Psoas muscle (tissue), 7 donors: ENCODE measurements at regions not wholly inside any gene's neighbourhood (a gene's known extent, or its start where the extent isn't known, plus 50 kb on each side); places are given as distances from the start of the nearest gene placed in this dataset.

Experiments
- ATAC-seq, 4 donors: fragments of 200-7000 bp; cut with Tn5 transposase; one replicate each; pipeline ENCODE4 v1.9.1; 2020; ENCODE audit warnings: moderate library complexity in 3 of 4, mild to moderate bottlenecking in 2 of 4
- DNase-seq, 2 donors: peaks; one replicate each; pipeline ENCODE4 v3.0.0-alpha.2; 2020
- H3K27ac ChIP-seq: fragments of 200-600 bp; one replicate; pipeline ENCODE4 v1.8.0; 2022
- H3K27me3 ChIP-seq, 3 donors: fragments of 200-600 bp in 1 of 3; one replicate each; pipeline versions ENCODE4 v1.6.1 to v1.8.0; 2013 to 2022; ENCODE audit warnings: low read length in 2 of 3, mild to moderate bottlenecking in 2 of 3, moderate library complexity in 1 of 3; ENCODE audit not compliant: insufficient read depth in 3 of 3
- H3K36me3 ChIP-seq, 2 donors: fragments of 200-600 bp in 1 of 2; one replicate each; pipeline versions ENCODE4 v1.6.1 to v1.8.0; 2013 to 2022; ENCODE audit warnings: low read depth in 1 of 2, mild to moderate bottlenecking in 1 of 2, moderate library complexity in 1 of 2; ENCODE audit not compliant: insufficient read depth in 1 of 2
- H3K4me1 ChIP-seq: fragments of 200-600 bp; one replicate; pipeline ENCODE4 v1.8.0; 2022
- H3K4me3 ChIP-seq: fragments of 200-600 bp; one replicate; pipeline ENCODE4 v1.8.0; 2022; ENCODE audit warnings: mild to moderate bottlenecking
- H3K9me3 ChIP-seq: fragments of 200-600 bp; one replicate; pipeline ENCODE4 v1.8.0; 2022
- WGBS, 3 donors: extraction: QIAGEN DNeasy Blood & Tissue Kit; methylation state at CpG; one replicate each; pipeline versions ENCODE4 v1.1.6 to v1.1.7; 2013; 5-methylcytosine and 5-hydroxymethylcytosine counted together
- intact Hi-C, 2 donors: fragments of 100-400 bp; cut with DNase I; formaldehyde crosslinking; loops; one replicate each; pipeline versions ENCODE4 v1.11.0 to v1.14.2; 2022
- TF ChIP-seq, protein P1 (sequence below): fragments of 200-600 bp; IDR thresholded peaks from one replicate; pipeline ENCODE4 v1.8.0; 2022; ENCODE audit warnings: antibody characterized with exemption
- donor health status: healthy with polysubstance abuse.
- donor health status: DM: no; HTN: no; CAD: no; lungs with moderate emphysema.
- donor health status: Bipolar disorder and iron deficiency.
- donor health status: healthy.
- donor health status: DM: yes; HTN: yes; CAD: no.
- donor health status: DM: no; HTN: no; CAD: no.
- donor health status: DM: yes; HTN: yes; CAD: no.

DNA sequence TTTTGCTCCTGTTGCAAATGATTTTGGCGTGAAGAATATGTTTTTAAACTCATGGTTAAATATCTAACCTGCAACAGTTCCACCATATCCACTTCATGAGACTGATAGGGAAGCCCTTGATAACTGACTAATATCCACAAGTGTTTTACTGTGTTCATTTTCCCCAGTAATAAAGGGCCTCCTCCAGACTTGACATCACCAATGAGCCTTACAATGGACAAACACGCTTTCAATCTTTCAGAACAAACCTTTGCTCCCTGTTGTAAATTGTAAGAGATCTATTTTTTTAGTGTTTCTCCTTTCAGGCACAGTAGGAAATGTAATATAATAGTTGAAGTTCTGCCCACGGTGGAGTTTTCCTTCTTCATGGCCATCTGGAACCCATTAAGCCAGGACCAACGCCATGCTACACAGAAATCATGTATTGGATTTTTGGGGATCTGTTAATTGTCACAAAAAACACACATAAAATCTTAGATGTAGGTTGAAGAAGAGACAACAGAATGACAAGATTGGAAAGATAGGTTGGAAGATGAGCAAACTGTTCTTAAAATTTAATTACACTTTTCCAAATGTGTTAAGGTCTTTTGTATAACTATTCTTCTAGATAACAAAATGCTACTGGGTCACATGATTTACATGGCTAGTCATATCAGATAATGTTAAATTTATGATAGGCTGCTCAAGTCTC lies 1030.1 kb downstream of the FSTL5 start:
- H3K36me3 ChIP-seq, result no peaks in the 10 kb centered on the region
- DNase-seq (no peak), ATAC-seq (no peak)
- H3K27ac ChIP-seq, result no peak overlapping the region
- H3K4me3 ChIP-seq, result no peak overlapping the region
- intact Hi-C loops, result no loop called here
- 36 to 46% (median 39%) methylated on average over 4 of the region's 4 CpGs for WGBS, 3 donors
- H3K9me3 ChIP-seq, result peaks cover 4% of the 10 kb centered on the region
- no peaks in the 10 kb centered on the region for H3K27me3 ChIP-seq
- H3K4me1 ChIP-seq, result no peaks in the 10 kb centered on the region
- TF ChIP-seq, protein P1, sequence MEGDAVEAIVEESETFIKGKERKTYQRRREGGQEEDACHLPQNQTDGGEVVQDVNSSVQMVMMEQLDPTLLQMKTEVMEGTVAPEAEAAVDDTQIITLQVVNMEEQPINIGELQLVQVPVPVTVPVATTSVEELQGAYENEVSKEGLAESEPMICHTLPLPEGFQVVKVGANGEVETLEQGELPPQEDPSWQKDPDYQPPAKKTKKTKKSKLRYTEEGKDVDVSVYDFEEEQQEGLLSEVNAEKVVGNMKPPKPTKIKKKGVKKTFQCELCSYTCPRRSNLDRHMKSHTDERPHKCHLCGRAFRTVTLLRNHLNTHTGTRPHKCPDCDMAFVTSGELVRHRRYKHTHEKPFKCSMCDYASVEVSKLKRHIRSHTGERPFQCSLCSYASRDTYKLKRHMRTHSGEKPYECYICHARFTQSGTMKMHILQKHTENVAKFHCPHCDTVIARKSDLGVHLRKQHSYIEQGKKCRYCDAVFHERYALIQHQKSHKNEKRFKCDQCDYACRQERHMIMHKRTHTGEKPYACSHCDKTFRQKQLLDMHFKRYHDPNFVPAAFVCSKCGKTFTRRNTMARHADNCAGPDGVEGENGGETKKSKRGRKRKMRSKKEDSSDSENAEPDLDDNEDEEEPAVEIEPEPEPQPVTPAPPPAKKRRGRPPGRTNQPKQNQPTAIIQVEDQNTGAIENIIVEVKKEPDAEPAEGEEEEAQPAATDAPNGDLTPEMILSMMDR, result no peak

DNA sequence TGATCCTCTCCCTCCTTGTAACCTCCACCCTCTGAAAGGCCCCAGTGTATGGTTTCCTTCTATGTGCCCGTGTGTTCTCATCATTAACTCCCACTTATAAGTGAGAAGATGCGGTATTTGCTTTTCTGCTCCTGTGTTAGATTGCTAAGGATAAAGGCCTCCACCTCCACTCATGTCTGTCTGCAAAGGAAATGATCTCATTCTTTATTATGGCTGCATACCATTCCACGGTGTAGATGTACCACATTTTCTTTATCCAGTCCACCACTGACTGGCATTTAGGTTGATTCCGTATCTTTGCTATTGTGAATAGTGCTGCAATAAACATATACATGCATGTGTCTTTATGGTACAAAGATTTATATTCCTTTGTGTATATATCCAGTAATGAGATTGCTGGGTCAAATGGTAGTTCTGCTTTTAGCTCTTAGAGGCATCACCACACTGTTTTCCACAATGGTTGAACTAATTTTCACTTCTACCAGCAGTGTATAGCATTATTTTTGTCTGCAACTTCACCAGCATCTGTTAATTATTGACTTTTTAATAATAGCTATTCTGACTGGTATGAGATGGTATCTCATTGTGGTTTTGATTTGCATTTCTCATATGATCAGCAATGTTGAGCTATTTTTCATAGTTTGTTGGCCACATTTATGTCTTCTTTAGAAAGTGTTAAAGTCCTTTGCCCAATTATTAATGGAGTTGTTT lies 1030.9 kb downstream of the FSTL5 start:
- Histone ChIP-seq H3K27ac (no peak overlapping the region), H3K27me3 (no peaks in the 10 kb centered on the region), H3K4me3 (no peak overlapping the region), H3K4me1 (no peaks in the 10 kb centered on the region), H3K36me3 (no peaks in the 10 kb centered on the region), H3K9me3 (no peaks in the 10 kb centered on the region)
- WGBS, 3 donors, result 84 to 90% (median 86%) methylated on average over 4 of the region's 4 CpGs
- ATAC-seq (no peak), DNase-seq (no peak)
- intact Hi-C loops, result no loop called here
- TF ChIP-seq, protein P1, result no peak

DNA sequence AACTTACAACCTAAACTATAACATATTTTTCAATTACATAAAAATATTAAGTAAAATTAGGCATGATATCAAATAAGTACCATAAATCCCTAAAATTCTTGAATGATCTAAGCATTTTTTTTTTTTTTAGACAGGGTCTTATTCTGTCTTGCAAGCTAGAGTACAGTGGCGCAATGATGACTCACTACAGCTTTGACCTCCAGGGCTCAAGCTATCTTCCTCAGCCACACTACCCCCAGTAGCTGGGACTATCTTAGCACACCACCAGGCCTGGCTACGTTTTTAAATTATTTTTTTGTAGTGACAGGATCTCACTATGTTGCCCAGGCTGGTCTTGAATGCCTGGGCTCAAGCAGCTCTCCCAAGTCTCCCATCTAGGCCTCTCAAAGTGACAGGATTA lies 1042.3 kb downstream of the FSTL5 start:
- TF ChIP-seq, protein P1, result no peak
- H3K4me3 ChIP-seq, result no peak overlapping the region
- H3K27me3 ChIP-seq, result no peaks in the 10 kb centered on the region
- H3K36me3 ChIP-seq, result no peaks in the 10 kb centered on the region
- no peaks in the 10 kb centered on the region for H3K9me3 ChIP-seq
- ATAC-seq (no peak), DNase-seq (no peak)
- no peak overlapping the region for H3K27ac ChIP-seq
- 36 to 56% (median 48%) methylated on average over 2 of the region's 2 CpGs for WGBS, 3 donors
- H3K4me1 ChIP-seq, result no peaks in the 10 kb centered on the region
- intact Hi-C loops, result no loop called here

DNA sequence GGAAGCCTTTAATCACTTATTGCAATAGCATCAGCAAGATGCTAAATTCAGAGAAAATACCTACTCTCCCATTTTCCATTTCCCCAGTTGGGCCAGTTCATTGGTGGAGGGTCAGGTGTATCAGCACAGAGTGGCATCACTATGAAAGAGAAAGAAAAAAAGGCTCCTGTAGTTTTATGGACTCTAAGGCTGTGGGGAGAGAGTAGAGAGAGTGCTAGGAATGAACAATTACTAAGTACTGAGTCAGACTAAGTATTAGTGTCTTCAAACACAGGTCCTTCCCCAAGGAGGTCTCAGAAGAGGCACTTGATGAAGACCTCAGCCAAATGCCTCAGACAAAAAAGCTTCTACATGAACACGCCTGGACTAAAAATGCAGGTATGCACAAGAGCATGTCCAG lies 1061.9 kb downstream of the FSTL5 start:
- Histone ChIP-seq H3K9me3 (no peaks in the 10 kb centered on the region), H3K27ac (no peak overlapping the region), H3K4me1 (no peaks in the 10 kb centered on the region), H3K36me3 (no peaks in the 10 kb centered on the region), H3K4me3 (no peak overlapping the region), H3K27me3 (no peaks in the 10 kb centered on the region)
- DNase-seq (no peak), ATAC-seq (no peak)
- TF ChIP-seq, protein P1, result no peak
- intact Hi-C loops, result no loop called here
- 28 to 57% (median 42%) methylated on average over 1 of the region's 1 CpG for WGBS, 3 donors
